ENCODE measurements at regions not wholly inside any gene's neighbourhood (a gene's known extent, or its start where the extent isn't known, plus 50 kb on each side); places are given as distances from the start of the nearest gene placed in this dataset.

- TF ChIP-seq, protein P1, sequence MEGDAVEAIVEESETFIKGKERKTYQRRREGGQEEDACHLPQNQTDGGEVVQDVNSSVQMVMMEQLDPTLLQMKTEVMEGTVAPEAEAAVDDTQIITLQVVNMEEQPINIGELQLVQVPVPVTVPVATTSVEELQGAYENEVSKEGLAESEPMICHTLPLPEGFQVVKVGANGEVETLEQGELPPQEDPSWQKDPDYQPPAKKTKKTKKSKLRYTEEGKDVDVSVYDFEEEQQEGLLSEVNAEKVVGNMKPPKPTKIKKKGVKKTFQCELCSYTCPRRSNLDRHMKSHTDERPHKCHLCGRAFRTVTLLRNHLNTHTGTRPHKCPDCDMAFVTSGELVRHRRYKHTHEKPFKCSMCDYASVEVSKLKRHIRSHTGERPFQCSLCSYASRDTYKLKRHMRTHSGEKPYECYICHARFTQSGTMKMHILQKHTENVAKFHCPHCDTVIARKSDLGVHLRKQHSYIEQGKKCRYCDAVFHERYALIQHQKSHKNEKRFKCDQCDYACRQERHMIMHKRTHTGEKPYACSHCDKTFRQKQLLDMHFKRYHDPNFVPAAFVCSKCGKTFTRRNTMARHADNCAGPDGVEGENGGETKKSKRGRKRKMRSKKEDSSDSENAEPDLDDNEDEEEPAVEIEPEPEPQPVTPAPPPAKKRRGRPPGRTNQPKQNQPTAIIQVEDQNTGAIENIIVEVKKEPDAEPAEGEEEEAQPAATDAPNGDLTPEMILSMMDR (conservative IDR thresholded peaks at IDR 0.05), result no peak
- TF ChIP-seq ZFX (IDR thresholded peaks at IDR 0.05), result no peak
Measured at GRCh38 chr3:178043084-178043483, 493.2 kb upstream of the KCNMB2 start.

Data from C4-2B (cell line).